HEK293T (cell line): ENCODE measurements at regions not wholly inside any gene's neighbourhood (a gene's known extent, or its start where the extent isn't known, plus 50 kb on each side); places are given as distances from the start of the nearest gene placed in this dataset.

Source experiments
- FOXA1 ChIP-seq: fragments of 450-650 bp; IDR thresholded peaks from 2 replicates; pipeline ENCODE4 v1.6.1; 2016; ENCODE audit warnings: mild to moderate bottlenecking
- FOXM1 ChIP-seq: fragments of 450-650 bp; IDR thresholded peaks from 2 replicates; pipeline ENCODE4 v1.6.1; 2017; ENCODE audit warnings: mild to moderate bottlenecking, borderline replicate concordance
- HDGF ChIP-seq: fragments of 450-650 bp; IDR thresholded peaks from 2 replicates; pipeline ENCODE4 v1.6.1; 2017; ENCODE audit warnings: antibody characterized with exemption, borderline replicate concordance
- SP1 ChIP-seq: fragments of 450-650 bp; IDR thresholded peaks from 2 replicates; pipeline ENCODE4 v1.6.1; 2017
- SUZ12 ChIP-seq: fragments of 450-650 bp; IDR thresholded peaks from 2 replicates; pipeline ENCODE4 v1.6.1; 2016; ENCODE audit warnings: mild to moderate bottlenecking
- TARDBP ChIP-seq: fragments of 450-650 bp; IDR thresholded peaks from 2 replicates; pipeline ENCODE4 v1.6.1; 2016
- ZNF384 ChIP-seq: fragments of 450-650 bp; IDR thresholded peaks from 2 replicates; pipeline ENCODE4 v1.6.1; 2016

DNA sequence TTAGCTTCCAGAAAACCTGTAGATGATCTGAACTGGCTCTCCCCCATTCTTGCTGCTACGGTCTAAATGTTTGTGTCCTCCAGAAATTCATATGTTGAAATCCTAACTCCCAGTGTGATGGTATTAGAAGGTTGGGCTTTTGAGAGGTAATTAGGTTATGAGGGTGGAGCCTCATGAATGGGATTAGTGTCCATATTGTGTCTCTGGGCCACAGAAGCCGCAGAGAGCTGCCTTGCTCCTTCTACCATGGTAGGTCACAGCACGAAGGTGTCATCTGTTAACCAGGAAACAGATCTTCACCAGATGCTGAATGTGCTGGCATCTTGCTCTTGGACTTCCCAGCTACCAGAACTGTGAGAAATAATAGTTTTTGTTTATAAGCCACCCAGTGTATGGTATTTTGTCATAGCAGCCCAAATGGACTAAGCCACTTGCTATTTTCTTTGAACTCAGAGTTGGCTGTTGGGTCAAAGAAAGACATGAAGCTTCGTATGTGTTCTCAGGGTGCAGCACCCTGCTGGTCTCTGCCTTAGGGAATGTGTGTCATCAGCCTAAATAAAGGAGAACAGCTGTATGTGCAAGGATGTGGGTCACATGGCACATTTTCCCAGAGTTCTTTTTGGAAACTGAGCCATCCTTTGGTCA, 317.5 kb upstream of the SLCO3A1 start:
- TF ChIP-seq TARDBP (no peak), FOXM1 (no peak), ZNF384 (no peak), FOXA1 (no peak), SUZ12 (no peak), HDGF (no peak), SP1 (no peak)
